ENCODE measurements at regions not wholly inside any gene's neighbourhood (a gene's known extent, or its start where the extent isn't known, plus 50 kb on each side); places are given as distances from the start of the nearest gene placed in this dataset.

DNA sequence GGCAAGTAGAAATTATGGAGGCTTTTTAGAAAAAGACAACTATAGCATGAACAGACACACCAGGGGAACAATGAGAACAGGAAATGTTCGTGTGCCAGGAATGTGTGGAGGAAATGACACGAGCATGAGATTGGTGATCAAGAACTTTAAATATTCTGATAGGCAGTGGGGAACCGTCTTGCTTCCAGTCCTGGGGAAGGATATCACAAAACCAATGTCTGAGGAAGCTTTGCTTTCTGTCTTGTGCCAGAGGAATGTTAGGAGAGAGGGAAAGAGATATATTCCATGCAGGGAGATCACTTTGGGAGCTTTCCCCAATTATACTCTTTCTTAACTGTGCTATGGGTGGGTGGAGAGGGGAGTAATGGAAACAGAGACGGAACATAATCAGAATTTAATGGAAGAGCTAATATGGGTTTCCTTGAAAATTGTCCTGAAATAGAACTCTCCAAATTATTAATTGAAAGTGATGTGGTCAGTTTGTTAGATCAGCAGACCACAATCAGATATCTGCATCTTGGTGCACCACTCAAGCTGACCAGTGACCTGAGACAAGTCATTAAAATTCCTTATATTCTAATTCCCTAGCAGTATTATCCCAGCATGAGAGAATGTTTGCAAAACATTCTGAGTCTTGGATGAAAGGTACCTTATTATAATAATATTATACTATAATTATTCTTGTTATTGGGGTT is 178.2 kb downstream of the SOX4 start:
- DNase-seq: no peak
- no peak overlapping the region for H3K4me3 ChIP-seq (ENCODE audit: low read depth, low read length)
- no peak overlapping the region for H3K27ac ChIP-seq
- TF ChIP-seq, protein P1, sequence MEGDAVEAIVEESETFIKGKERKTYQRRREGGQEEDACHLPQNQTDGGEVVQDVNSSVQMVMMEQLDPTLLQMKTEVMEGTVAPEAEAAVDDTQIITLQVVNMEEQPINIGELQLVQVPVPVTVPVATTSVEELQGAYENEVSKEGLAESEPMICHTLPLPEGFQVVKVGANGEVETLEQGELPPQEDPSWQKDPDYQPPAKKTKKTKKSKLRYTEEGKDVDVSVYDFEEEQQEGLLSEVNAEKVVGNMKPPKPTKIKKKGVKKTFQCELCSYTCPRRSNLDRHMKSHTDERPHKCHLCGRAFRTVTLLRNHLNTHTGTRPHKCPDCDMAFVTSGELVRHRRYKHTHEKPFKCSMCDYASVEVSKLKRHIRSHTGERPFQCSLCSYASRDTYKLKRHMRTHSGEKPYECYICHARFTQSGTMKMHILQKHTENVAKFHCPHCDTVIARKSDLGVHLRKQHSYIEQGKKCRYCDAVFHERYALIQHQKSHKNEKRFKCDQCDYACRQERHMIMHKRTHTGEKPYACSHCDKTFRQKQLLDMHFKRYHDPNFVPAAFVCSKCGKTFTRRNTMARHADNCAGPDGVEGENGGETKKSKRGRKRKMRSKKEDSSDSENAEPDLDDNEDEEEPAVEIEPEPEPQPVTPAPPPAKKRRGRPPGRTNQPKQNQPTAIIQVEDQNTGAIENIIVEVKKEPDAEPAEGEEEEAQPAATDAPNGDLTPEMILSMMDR (IDR thresholded peaks at IDR 0.05; ENCODE audit: low read depth, low read length, missing control alignments): no peak
- H3K36me3 ChIP-seq (replicated peaks): no peaks in the 10 kb centered on the region
- in situ Hi-C loops (cut with HindIII; ENCODE audit: low pct_ligation_motif_present, low sequenced_read_pairs): no loop called here
- no peaks in the 10 kb centered on the region for H3K27me3 ChIP-seq (replicated peaks)

DNA sequence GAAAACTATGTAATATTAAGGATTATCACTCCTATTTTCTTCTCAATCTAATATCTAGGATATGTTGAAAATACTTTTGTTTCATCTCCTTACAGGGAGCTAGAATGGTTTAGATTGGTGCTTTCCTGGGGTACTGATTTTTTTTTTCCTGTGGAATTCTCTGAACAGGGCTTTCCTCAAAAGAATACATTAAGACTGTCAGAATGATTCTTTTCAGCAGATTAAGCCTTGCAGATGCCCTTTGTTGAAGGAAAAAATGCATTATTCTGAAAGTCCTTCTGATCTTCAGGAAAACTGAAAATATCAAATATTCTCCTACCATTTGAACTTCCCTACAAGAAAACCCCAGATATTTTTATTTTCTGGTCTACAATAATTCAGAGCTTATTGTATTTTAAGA is 178.9 kb downstream of the SOX4 start:
- in situ Hi-C loops (cut with HindIII; ENCODE audit: low pct_ligation_motif_present, low sequenced_read_pairs): no loop called here
- H3K27me3 ChIP-seq (replicated peaks): no peaks in the 10 kb centered on the region
- no peak overlapping the region for H3K4me3 ChIP-seq (ENCODE audit: low read depth, low read length)
- TF ChIP-seq, protein P1 (IDR thresholded peaks at IDR 0.05; ENCODE audit: low read depth, low read length, missing control alignments): no peak
- DNase-seq: no peak
- H3K36me3 ChIP-seq (replicated peaks): no peaks in the 10 kb centered on the region
- H3K27ac ChIP-seq: no peak overlapping the region

- no peak for DNase-seq
- no peak overlapping the region for H3K27ac ChIP-seq
- H3K36me3 ChIP-seq (replicated peaks): no peaks in the 10 kb centered on the region
- no peak overlapping the region for H3K4me3 ChIP-seq (ENCODE audit: low read depth, low read length)
- TF ChIP-seq, protein P1 (IDR thresholded peaks at IDR 0.05; ENCODE audit: low read depth, low read length, missing control alignments): no peak
- in situ Hi-C loops (cut with HindIII; ENCODE audit: low pct_ligation_motif_present, low sequenced_read_pairs): no loop called here
- no peaks in the 10 kb centered on the region for H3K27me3 ChIP-seq (replicated peaks)
Measured at GRCh38 chr6:21772884-21773575, 179.5 kb downstream of the SOX4 start.

GRCh38 chr6:21773576-21773968 is 180.0 kb downstream of the SOX4 start:
- Histone ChIP-seq H3K27me3 (replicated peaks) (no peaks in the 10 kb centered on the region), H3K27ac (no peak overlapping the region), H3K4me3 (ENCODE audit: low read depth, low read length) (no peak overlapping the region), H3K36me3 (replicated peaks) (no peaks in the 10 kb centered on the region)
- TF ChIP-seq, protein P1 (IDR thresholded peaks at IDR 0.05; ENCODE audit: low read depth, low read length, missing control alignments): no peak
- in situ Hi-C loops (cut with HindIII; ENCODE audit: low pct_ligation_motif_present, low sequenced_read_pairs): no loop called here
- DNase-seq: no peak

DNA sequence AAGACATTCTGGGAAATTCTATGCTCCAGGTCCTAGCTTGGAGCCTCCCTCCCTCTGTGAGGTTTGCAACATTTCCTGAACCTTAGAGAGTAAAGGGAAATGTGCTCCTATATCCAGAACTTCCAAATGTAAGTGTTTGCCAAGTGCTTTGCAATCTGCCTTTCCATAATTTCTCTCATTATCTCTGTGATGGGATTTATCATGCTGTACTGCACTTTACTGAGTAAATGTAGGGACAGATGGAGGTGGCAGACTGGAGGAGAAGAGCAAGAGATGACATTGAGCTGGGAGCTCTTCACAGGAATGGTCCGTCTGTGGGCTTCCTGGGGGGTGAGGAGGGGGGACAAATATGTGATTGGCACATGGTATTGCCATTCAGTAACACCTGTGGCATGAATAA is 184.3 kb downstream of the SOX4 start:
- TF ChIP-seq, protein P1 (IDR thresholded peaks at IDR 0.05; ENCODE audit: low read depth, low read length, missing control alignments): no peak
- in situ Hi-C loops (cut with HindIII; ENCODE audit: low pct_ligation_motif_present, low sequenced_read_pairs): no loop called here
- Histone ChIP-seq H3K4me3 (ENCODE audit: low read depth, low read length) (no peak overlapping the region), H3K36me3 (replicated peaks) (no peaks in the 10 kb centered on the region), H3K27ac (no peak overlapping the region), H3K27me3 (replicated peaks) (no peaks in the 10 kb centered on the region)
- DNase-seq: no peak

Data from brain microvascular endothelial cell (primary cell).